Pancreas (tissue), 10 donors: ENCODE measurements at regions not wholly inside any gene's neighbourhood (a gene's known extent, or its start where the extent isn't known, plus 50 kb on each side); places are given as distances from the start of the nearest gene placed in this dataset.

Experiments used
- ATAC-seq, 4 donors: fragments of 200-7000 bp; cut with Tn5 transposase; one replicate each; pipeline versions ENCODE4 v1.8.0 to v1.9.1; 2020; ENCODE audit warnings: mild to moderate bottlenecking in 4 of 4, moderate library complexity in 4 of 4
- DNase-seq, 6 donors: peaks; one replicate each; pipeline ENCODE4 v3.0.0-alpha.2; 2020
- FAIRE-seq: peaks from 2 replicates; lab custom pipeline; 2012; peaks lifted over from hg19 to GRCh38; lab: Jason Lieb, UNC
- H3K27ac ChIP-seq, 4 donors: fragments of 200-600 bp; sonication (generic); 1 replicate in 3 of 4; 2 replicates in 1 of 4; pipeline versions ENCODE4 v1.5.0 to v1.8.0; 2020
- H3K27me3 ChIP-seq, 4 donors: fragments of 200-600 bp; one replicate each; pipeline ENCODE4 v1.8.0; 2021
- H3K36me3 ChIP-seq, 3 donors: fragments of 200-600 bp; sonication (generic) in 1 of 3; one replicate each; pipeline versions ENCODE4 v1.5.0 to v1.8.0; 2020 to 2021
- H3K4me1 ChIP-seq, 3 donors: fragments of 200-600 bp; one replicate each; pipeline ENCODE4 v1.8.0; 2021
- H3K4me3 ChIP-seq, 4 donors: fragments of 200-600 bp; sonication (generic) in 2 of 4; one replicate each; pipeline versions ENCODE4 v1.5.0 to v1.8.0; 2020 to 2021
- H3K9me3 ChIP-seq, 4 donors: fragments of 200-600 bp; one replicate each; pipeline ENCODE4 v1.8.0; 2021
- CTCF ChIP-seq, 4 donors: fragments of 200-600 bp; sonication (generic) in 3 of 4; IDR thresholded peaks; one replicate each; pipeline versions ENCODE4 v1.5.0 to v1.8.0; 2021; ENCODE audit warnings: antibody characterized with exemption in 4 of 4
- WGBS, 2 donors: extraction: QIAGEN DNeasy Blood & Tissue Kit; methylation state at CpG; one replicate each; pipeline ENCODE4 v1.1.7; 2013; 5-methylcytosine and 5-hydroxymethylcytosine counted together
- intact Hi-C, 3 donors: fragments of 100-400 bp; cut with DNase I; formaldehyde crosslinking; loops; one replicate each; pipeline versions ENCODE4 v1.11.1 to v1.14.2; 2022
- donor health status: healthy with polysubstance abuse.
- donor health status: DM: no; HTN: no; CAD: no; lungs with moderate emphysema.
- donor health status: DM: no; HTN: no; CAD: no.
- donor health status: control.
- donor health status: control.
- donor health status: Bipolar disorder and iron deficiency.
- donor health status: DM: yes; HTN: yes; CAD: no.
- donor health status: DM: no; HTN: no; CAD: no.
- donor health status: DM: no; HTN: no; CAD: no.
- donor health status: DM: yes; HTN: yes; CAD: no.

GRCh38 chr12:131330106-131330815 is 376.6 kb downstream of the ADGRD1 start:
- Histone ChIP-seq H3K9me3 (no peaks in the 10 kb centered on the region), H3K27me3 (no peaks in the 10 kb centered on the region), H3K4me3 (no peak overlapping the region), H3K4me1 (no peaks in the 10 kb centered on the region), H3K36me3 (no peaks in the 10 kb centered on the region), H3K27ac (no peak overlapping the region)
- no peak for TF ChIP-seq CTCF (IDR thresholded peaks at IDR 0.05)
- ATAC-seq (no peak), FAIRE-seq (no peak), DNase-seq (no peak)
- intact Hi-C loops = no loop called here
- WGBS, 2 donors = 60 to 71% methylated on average over 9 of the region's 9 CpGs

- Histone ChIP-seq H3K27ac (no peak overlapping the region), H3K9me3 (no peaks in the 10 kb centered on the region), H3K27me3 (no peaks in the 10 kb centered on the region), H3K4me1 (no peaks in the 10 kb centered on the region), H3K36me3 (no peaks in the 10 kb centered on the region), H3K4me3 (no peak overlapping the region)
- WGBS, 2 donors = 52 to 66% methylated on average over 2 of the region's 2 CpGs
- intact Hi-C loops = no loop called here
- ATAC-seq (no peak), DNase-seq (no peak), FAIRE-seq (no peak)
- TF ChIP-seq CTCF (IDR thresholded peaks at IDR 0.05) = no peak
These were observed 377.5 kb downstream of the ADGRD1 start for GRCh38 chr12:131331148-131331750.

GRCh38 chr12:131332224-131332623 is 378.5 kb downstream of the ADGRD1 start:
- ATAC-seq (no peak), DNase-seq (no peak), FAIRE-seq (no peak)
- intact Hi-C loops = no loop called here
- Histone ChIP-seq H3K4me3 (no peak overlapping the region), H3K36me3 (no peaks in the 10 kb centered on the region), H3K27me3 (no peaks in the 10 kb centered on the region), H3K4me1 (no peaks in the 10 kb centered on the region), H3K27ac (no peak overlapping the region), H3K9me3 (no peaks in the 10 kb centered on the region)
- no peak for TF ChIP-seq CTCF (IDR thresholded peaks at IDR 0.05)
- WGBS, 2 donors = 62 to 70% methylated on average over 12 of the region's 12 CpGs

GRCh38 chr12:131333136-131333535 is 377.8 kb upstream of the SFSWAP start:
- ATAC-seq (no peak), FAIRE-seq (no peak)

More at GRCh38 chr12:131333136-131333535, 377.8 kb upstream of the SFSWAP start:
- Histone ChIP-seq H3K27ac (no peak overlapping the region), H3K36me3 (no peaks in the 10 kb centered on the region), H3K4me3 (no peak overlapping the region), H3K9me3 (no peaks in the 10 kb centered on the region), H3K4me1 (no peaks in the 10 kb centered on the region), H3K27me3 (no peaks in the 10 kb centered on the region)
- no peak for DNase-seq
- WGBS, 2 donors = 55 to 59% methylated on average over 12 of the region's 12 CpGs
- no peak for TF ChIP-seq CTCF (IDR thresholded peaks at IDR 0.05)
- intact Hi-C loops = no loop called here
